T-cell (primary cell): ENCODE measurements at regions not wholly inside any gene's neighbourhood (a gene's known extent, or its start where the extent isn't known, plus 50 kb on each side); places are given as distances from the start of the nearest gene placed in this dataset.

ENCODE experiments used
- ATAC-seq, 4 experiments: fragments of 200-7000 bp in 3 of 4; fragments of 150-1000 bp in 1 of 4; cut with Tn5 transposase; replicated peaks in 1 of 4; 1 replicate in 3 of 4; 2 replicates in 1 of 4; pipeline ENCODE4 v1.10.0; 2021; ENCODE audit warnings: moderate library complexity in 3 of 4, mild to moderate bottlenecking in 2 of 4, moderate number of reproducible peaks in 1 of 4
- CTCF ChIA-PET, 2 donors: fragments of 300-600 bp; sonication (Branson Sonifier 250); formaldehyde crosslinking; loops; one replicate each; lab custom pipeline; 2022; ENCODE audit warnings: antibody characterized with exemption in 2 of 2; lab: Charles Lee
- POLR2A ChIA-PET, 2 donors: fragments of 300-600 bp; sonication (Branson Sonifier 250); formaldehyde crosslinking; loops; one replicate each; lab custom pipeline; 2022; ENCODE audit warnings: antibody characterized with exemption in 2 of 2; lab: Charles Lee
- DNase-seq, 35 experiments: peaks; one replicate each; pipeline versions ENCODE4 v3.0.0 to v3.0.0-alpha.2; 2013 to 2023
- H3K27ac ChIP-seq: one replicate; pipeline ENCODE4 v1.5.1; 2013; ENCODE audit warnings: low read length
- H3K27me3 ChIP-seq, 2 experiments: replicated peaks in 1 of 2; 1 replicate in 1 of 2; 2 replicates in 1 of 2; pipeline versions ENCODE4 v1.6.1 to v1.7.0; 2013; ENCODE audit warnings: low read length in 1 of 2, mixed read lengths in 1 of 2; ENCODE audit not compliant: control insufficient read depth in 2 of 2, insufficient read depth in 2 of 2; ENCODE audit errors: extremely low read depth in 1 of 2
- H3K36me3 ChIP-seq, 2 donors: 1 replicate in 1 of 2; 2 replicates in 1 of 2; pipeline versions ENCODE4 v1.6.1 to v1.7.0; 2013; ENCODE audit warnings: low read length in 1 of 2; ENCODE audit not compliant: control insufficient read depth in 2 of 2, insufficient read depth in 1 of 2; ENCODE audit errors: extremely low read depth in 1 of 2
- H3K4me1 ChIP-seq, 2 experiments: 1 replicate in 1 of 2; 2 replicates in 1 of 2; pipeline versions ENCODE4 v1.6.1 to v1.7.0; 2013; ENCODE audit warnings: low read length in 2 of 2, mixed read lengths in 1 of 2; ENCODE audit not compliant: insufficient read depth in 2 of 2, control insufficient read depth in 1 of 2; ENCODE audit errors: extremely low read depth in 1 of 2
- H3K4me3 ChIP-seq, 2 donors: 1 replicate in 1 of 2; 2 replicates in 1 of 2; pipeline versions ENCODE4 v1.5.1 to v1.7.0; 2013; ENCODE audit warnings: mild to moderate bottlenecking in 2 of 2, low read length in 1 of 2, moderate library complexity in 1 of 2; ENCODE audit not compliant: control insufficient read depth in 1 of 2; ENCODE audit errors: extremely low read depth in 1 of 2
- H3K9me3 ChIP-seq: 2 replicates; pipeline ENCODE4 v1.7.0; 2013
- H3K27ac Mint-ChIP-seq, 2 donors: one replicate each; pipeline ENCODE4 v1.8.0; 2020 to 2021; ENCODE audit warnings: mild to moderate bottlenecking in 2 of 2, mixed read lengths in 2 of 2
- H3K27me3 Mint-ChIP-seq, 2 donors: one replicate each; pipeline ENCODE4 v1.8.0; 2021 to 2022; ENCODE audit warnings: mixed read lengths in 2 of 2
- H3K36me3 Mint-ChIP-seq: one replicate; pipeline ENCODE4 v1.8.0; 2021; ENCODE audit warnings: mixed read lengths
- H3K4me1 Mint-ChIP-seq, 3 donors: one replicate each; pipeline ENCODE4 v1.8.0; 2020 to 2022; ENCODE audit warnings: mixed read lengths in 3 of 3, mild to moderate bottlenecking in 1 of 3
- H3K4me3 Mint-ChIP-seq, 3 donors: one replicate each; pipeline ENCODE4 v1.8.0; 2020 to 2022; ENCODE audit warnings: mild to moderate bottlenecking in 3 of 3, mixed read lengths in 3 of 3, moderate library complexity in 3 of 3
- H3K9me3 Mint-ChIP-seq, 3 donors: one replicate each; pipeline ENCODE4 v1.8.0; 2020 to 2022; ENCODE audit warnings: mixed read lengths in 3 of 3
- WGBS: methylation state at CpG from one replicate; pipeline ENCODE4 v1.1.5; 2013; ENCODE audit warnings: missing lambda C conversion rate; ENCODE audit not compliant: insufficient coverage; 5-methylcytosine and 5-hydroxymethylcytosine counted together

GRCh38 chr3:3636815-3637214, 162.4 kb upstream of the LRRN1 start:
- no peak overlapping the region for H3K27ac Mint-ChIP-seq
- H3K36me3 ChIP-seq, result no peaks in the 10 kb centered on the region
- no peaks in the 10 kb centered on the region for H3K36me3 Mint-ChIP-seq
- H3K4me3 ChIP-seq, result no peak overlapping the region
- WGBS, result 94% methylated on average over 2 of the region's 2 CpGs
- H3K9me3 Mint-ChIP-seq, result no peaks in the 10 kb centered on the region
- ATAC-seq (no peak), DNase-seq (no peak)
- H3K27ac ChIP-seq, result no peak overlapping the region
- CTCF ChIA-PET, result no interaction called here
- no peaks in the 10 kb centered on the region for H3K27me3 ChIP-seq
- H3K4me1 ChIP-seq, result no peaks in the 10 kb centered on the region
- H3K27me3 Mint-ChIP-seq, result peaks cover 0 to 3% of the 10 kb centered on the region in 2 donors
- H3K9me3 ChIP-seq, result no peaks in the 10 kb centered on the region
- H3K4me1 Mint-ChIP-seq, result no peaks in the 10 kb centered on the region
- no peak overlapping the region for H3K4me3 Mint-ChIP-seq
- POLR2A ChIA-PET, result no interaction called here

DNA sequence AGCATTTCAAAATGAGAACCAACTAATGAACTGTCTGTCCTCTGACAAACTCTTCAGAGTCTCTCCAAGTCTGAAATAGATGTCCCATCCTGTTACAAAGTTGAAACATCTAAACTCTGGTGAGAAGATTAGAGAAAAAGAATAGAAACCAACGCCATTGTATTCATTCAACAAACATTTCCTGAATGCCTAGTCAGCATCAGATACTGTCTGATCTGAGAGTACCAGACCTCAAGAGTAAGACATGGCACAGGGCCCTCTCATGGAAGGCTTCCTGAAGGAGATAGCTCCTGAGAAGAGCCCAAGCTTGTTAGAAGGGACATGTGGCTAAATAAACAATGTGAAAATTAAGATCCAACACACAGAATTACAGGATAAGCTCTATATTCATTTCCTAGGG, 164.1 kb upstream of the LRRN1 start:
- H3K9me3 Mint-ChIP-seq, result no peaks in the 10 kb centered on the region
- no peaks in the 10 kb centered on the region for H3K36me3 Mint-ChIP-seq
- H3K36me3 ChIP-seq, result no peaks in the 10 kb centered on the region
- H3K4me1 Mint-ChIP-seq, result no peaks in the 10 kb centered on the region
- H3K27ac Mint-ChIP-seq, result no peak overlapping the region
- DNase-seq (no peak), ATAC-seq (no peak)
- ChIA-PET POLR2A (interaction anchor here in 1 of 2 donors (0.6 kb wide), 1 partner anchor 343 kb away, joined by 3 read pairs; no protein-coding TSS in a partner anchor), CTCF (no interaction called here)
- H3K4me3 Mint-ChIP-seq, result no peak overlapping the region
- H3K27me3 Mint-ChIP-seq, result peaks cover 0 to 6% of the 10 kb centered on the region in 2 donors
- H3K9me3 ChIP-seq, result no peaks in the 10 kb centered on the region
- H3K4me3 ChIP-seq, result no peak overlapping the region
- H3K27me3 ChIP-seq, result no peaks in the 10 kb centered on the region
- H3K4me1 ChIP-seq, result no peaks in the 10 kb centered on the region
- no CpG with 5 or more reads among the region's 1 CpG for WGBS
- no peak overlapping the region for H3K27ac ChIP-seq

DNA sequence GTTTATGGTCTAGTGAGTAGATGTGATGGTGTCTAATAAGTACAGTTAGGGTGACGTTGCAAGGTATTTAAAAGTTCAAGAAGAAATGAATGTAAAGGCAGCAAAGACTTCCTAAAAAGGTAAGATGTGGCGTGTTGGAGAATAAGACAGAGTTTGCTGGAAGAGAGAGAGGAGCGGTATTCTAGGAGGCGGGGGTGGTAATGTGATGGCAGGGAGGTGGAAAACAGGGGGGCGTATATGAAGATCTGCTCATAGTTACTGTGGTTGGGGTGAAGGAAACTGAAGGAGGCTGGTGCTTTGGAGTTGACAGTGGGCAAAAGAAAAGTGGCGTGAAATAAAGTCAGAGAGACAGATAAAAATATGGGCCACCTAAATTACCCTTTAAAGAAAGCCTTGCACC, 164.9 kb upstream of the LRRN1 start:
- H3K4me3 ChIP-seq, result no peak overlapping the region
- DNase-seq (no peak), ATAC-seq (no peak)
- H3K27ac ChIP-seq, result no peak overlapping the region
- ChIA-PET CTCF (no interaction called here), POLR2A (no interaction called here)
- no peaks in the 10 kb centered on the region for H3K36me3 ChIP-seq
- H3K9me3 ChIP-seq, result no peaks in the 10 kb centered on the region
- H3K36me3 Mint-ChIP-seq, result no peaks in the 10 kb centered on the region
- no peaks in the 10 kb centered on the region for H3K4me1 Mint-ChIP-seq
- H3K4me3 Mint-ChIP-seq, result no peak overlapping the region
- H3K27me3 Mint-ChIP-seq, result peaks cover 0 to 6% of the 10 kb centered on the region in 2 donors
- H3K4me1 ChIP-seq, result no peaks in the 10 kb centered on the region
- no peak overlapping the region for H3K27ac Mint-ChIP-seq
- H3K9me3 Mint-ChIP-seq, result no peaks in the 10 kb centered on the region
- 78% methylated on average over 4 of the region's 6 CpGs for WGBS
- no peaks in the 10 kb centered on the region for H3K27me3 ChIP-seq

DNA sequence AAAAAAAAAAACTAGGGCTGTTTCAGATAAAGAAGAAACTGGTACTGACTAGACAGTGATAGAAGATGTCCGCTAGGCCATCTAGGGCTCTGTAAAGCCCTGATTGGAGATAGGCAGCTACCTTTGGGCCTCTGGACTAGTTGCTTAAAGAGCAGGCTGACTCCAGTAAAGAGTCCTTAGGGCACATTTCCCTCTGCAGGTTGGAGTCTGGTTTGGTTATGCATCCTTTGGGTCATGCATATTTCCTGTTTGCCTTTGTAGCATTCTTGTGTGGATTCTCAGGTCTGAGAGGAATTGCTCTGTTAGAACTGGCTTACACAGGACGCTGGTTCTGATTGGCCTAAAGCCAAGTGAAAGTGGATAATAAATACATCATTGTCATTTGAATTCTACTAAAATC, 165.5 kb upstream of the LRRN1 start:
- H3K36me3 Mint-ChIP-seq, result no peaks in the 10 kb centered on the region
- no peak overlapping the region for H3K27ac ChIP-seq
- peaks cover 0 to 6% of the 10 kb centered on the region in 2 donors for H3K27me3 Mint-ChIP-seq
- POLR2A ChIA-PET, result no interaction called here
- H3K27me3 ChIP-seq, result no peaks in the 10 kb centered on the region
- no peak overlapping the region for H3K4me3 ChIP-seq
- CTCF ChIA-PET, result no interaction called here
- no peak for DNase-seq
- ATAC-seq, result no peak
- H3K4me3 Mint-ChIP-seq, result no peak overlapping the region
- H3K9me3 ChIP-seq, result no peaks in the 10 kb centered on the region
- H3K4me1 Mint-ChIP-seq, result no peaks in the 10 kb centered on the region
- H3K9me3 Mint-ChIP-seq, result no peaks in the 10 kb centered on the region
- H3K4me1 ChIP-seq, result no peaks in the 10 kb centered on the region
- WGBS, result 89% methylated on average over 1 of the region's 2 CpGs
- H3K27ac Mint-ChIP-seq, result no peak overlapping the region
- H3K36me3 ChIP-seq, result no peaks in the 10 kb centered on the region

GRCh38 chr3:3632449-3632848, 166.8 kb upstream of the LRRN1 start:
- Histone ChIP-seq H3K27me3 (no peaks in the 10 kb centered on the region), H3K4me3 (no peak overlapping the region), H3K36me3 (no peaks in the 10 kb centered on the region), H3K9me3 (no peaks in the 10 kb centered on the region), H3K27ac (no peak overlapping the region), H3K4me1 (no peaks in the 10 kb centered on the region)
- no CpG with 5 or more reads among the region's 2 CpGs for WGBS
- H3K4me1 Mint-ChIP-seq, result no peaks in the 10 kb centered on the region
- H3K4me3 Mint-ChIP-seq, result no peak overlapping the region
- CTCF ChIA-PET, result no interaction called here
- POLR2A ChIA-PET, result no interaction called here
- no peak overlapping the region for H3K27ac Mint-ChIP-seq
- peaks cover 0 to 6% of the 10 kb centered on the region in 2 donors for H3K27me3 Mint-ChIP-seq
- DNase-seq (no peak), ATAC-seq (no peak)
- no peaks in the 10 kb centered on the region for H3K36me3 Mint-ChIP-seq
- H3K9me3 Mint-ChIP-seq, result no peaks in the 10 kb centered on the region

- Mint-ChIP-seq H3K36me3 (no peaks in the 10 kb centered on the region), H3K27ac (no peak overlapping the region), H3K4me1 (no peaks in the 10 kb centered on the region), H3K4me3 (no peak overlapping the region), H3K9me3 (no peaks in the 10 kb centered on the region), H3K27me3 (peaks cover 0 to 6% of the 10 kb centered on the region in 2 donors)
- ChIA-PET POLR2A (no interaction called here), CTCF (interaction anchor here in 1 of 2 donors (0.8 kb wide), 1 partner anchor 8 kb away, joined by 4 read pairs; no protein-coding TSS in a partner anchor)
- ATAC-seq, result no peak
- Histone ChIP-seq H3K9me3 (no peaks in the 10 kb centered on the region), H3K27ac (no peak overlapping the region), H3K36me3 (no peaks in the 10 kb centered on the region), H3K27me3 (no peaks in the 10 kb centered on the region), H3K4me3 (no peak overlapping the region), H3K4me1 (no peaks in the 10 kb centered on the region)
- no peak for DNase-seq
- 100% methylated on average over 1 of the region's 4 CpGs for WGBS
Measured at GRCh38 chr3:3631114-3631513, 168.1 kb upstream of the LRRN1 start.

GRCh38 chr3:3629911-3630310, 169.3 kb upstream of the LRRN1 start:
- Histone ChIP-seq H3K27me3 (no peaks in the 10 kb centered on the region), H3K4me3 (no peak overlapping the region), H3K4me1 (no peaks in the 10 kb centered on the region), H3K36me3 (no peaks in the 10 kb centered on the region), H3K27ac (no peak overlapping the region), H3K9me3 (no peaks in the 10 kb centered on the region)
- no peaks in the 10 kb centered on the region for H3K4me1 Mint-ChIP-seq
- no peak for ATAC-seq
- no peak for DNase-seq
- no peak overlapping the region for H3K27ac Mint-ChIP-seq
- no peaks in the 10 kb centered on the region for H3K36me3 Mint-ChIP-seq
- H3K9me3 Mint-ChIP-seq, result no peaks in the 10 kb centered on the region
- peaks cover 0 to 6% of the 10 kb centered on the region in 2 donors for H3K27me3 Mint-ChIP-seq
- ChIA-PET CTCF (no interaction called here), POLR2A (no interaction called here)
- no peak overlapping the region for H3K4me3 Mint-ChIP-seq
